ENCODE measurements at regions not wholly inside any gene's neighbourhood (a gene's known extent, or its start where the extent isn't known, plus 50 kb on each side); places are given as distances from the start of the nearest gene placed in this dataset.

GRCh38 chr13:75124415-75124814, 357.6 kb downstream of the TBC1D4 start:
- DNase-seq, result no peak

DNA sequence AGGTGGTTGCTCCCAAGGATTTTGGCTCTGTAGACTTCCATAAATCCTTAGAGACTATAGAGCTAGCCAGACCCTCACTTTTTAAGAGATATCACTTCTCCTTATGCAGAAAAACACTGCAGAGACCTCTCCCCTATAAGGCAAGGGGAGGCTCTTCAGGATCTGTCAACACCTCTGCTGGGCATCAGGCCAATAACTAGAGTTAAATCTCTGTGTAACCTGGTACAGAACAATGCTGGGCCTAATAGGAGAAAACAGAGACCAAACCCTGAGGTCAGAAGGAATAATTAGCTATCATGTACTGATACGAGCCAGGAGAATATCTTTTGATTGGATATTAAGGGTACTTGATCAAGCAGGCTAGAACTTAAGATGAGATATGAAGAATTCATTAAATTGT, 358.5 kb downstream of the TBC1D4 start:
- DNase-seq, result no peak

DNA sequence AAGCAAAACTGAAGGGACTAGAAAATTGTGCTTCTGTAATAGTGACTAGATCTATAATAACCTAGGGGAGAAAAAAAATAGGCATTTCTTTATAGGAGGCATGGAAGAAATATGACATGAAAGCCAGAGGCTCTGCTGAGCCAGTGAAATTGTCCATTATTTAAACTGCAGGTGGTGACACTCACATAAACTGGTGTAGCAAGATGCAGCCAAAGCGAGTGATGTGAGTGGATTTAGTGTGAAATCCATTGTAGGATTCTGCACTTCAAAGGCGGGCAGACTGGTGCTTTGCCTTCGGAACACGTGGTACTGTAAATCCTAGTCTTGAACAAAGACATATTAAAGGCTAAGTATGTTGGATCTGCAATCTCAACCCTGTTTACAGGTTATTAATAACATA, 361.9 kb downstream of the TBC1D4 start:
- DNase-seq, result no peak

DNA sequence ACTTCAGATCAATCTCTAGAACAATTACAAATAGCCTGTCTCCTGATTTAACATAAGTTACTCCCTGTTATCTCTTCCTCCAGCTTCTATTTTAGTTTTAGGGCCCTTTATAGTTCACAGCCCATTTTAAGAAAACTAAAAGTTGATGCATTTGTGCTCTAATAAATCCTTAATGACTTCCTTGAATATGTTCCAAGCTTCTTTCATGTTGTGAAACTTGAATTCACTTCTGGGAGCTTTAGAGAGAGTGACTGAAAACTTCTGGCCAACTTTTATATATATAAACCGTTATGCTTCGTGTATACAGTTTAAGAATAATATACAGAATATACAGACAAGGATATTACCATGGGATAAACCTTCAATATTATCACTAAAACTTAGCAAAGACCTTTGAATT, 366.8 kb downstream of the TBC1D4 start:
- no peak for DNase-seq

DNA sequence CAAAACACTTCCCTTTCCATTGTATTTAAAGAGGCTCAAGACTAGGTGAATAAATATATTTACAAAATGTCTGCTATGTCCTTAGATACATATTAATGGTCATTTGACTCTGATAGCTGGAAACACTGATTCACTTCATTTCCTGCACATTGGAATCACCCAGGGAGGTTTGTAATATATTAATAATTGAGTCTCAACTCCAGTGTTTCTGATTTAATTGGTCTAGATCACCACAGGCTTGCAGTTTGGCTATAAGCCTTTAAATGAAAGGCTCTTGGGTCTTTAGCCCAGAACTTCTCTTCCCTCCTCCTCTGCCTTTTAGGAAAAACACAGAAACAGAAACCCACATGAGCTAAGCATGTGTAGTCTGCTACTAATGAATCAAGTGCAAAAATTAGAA, 378.0 kb downstream of the TBC1D4 start:
- DNase-seq, result no peak

DNA sequence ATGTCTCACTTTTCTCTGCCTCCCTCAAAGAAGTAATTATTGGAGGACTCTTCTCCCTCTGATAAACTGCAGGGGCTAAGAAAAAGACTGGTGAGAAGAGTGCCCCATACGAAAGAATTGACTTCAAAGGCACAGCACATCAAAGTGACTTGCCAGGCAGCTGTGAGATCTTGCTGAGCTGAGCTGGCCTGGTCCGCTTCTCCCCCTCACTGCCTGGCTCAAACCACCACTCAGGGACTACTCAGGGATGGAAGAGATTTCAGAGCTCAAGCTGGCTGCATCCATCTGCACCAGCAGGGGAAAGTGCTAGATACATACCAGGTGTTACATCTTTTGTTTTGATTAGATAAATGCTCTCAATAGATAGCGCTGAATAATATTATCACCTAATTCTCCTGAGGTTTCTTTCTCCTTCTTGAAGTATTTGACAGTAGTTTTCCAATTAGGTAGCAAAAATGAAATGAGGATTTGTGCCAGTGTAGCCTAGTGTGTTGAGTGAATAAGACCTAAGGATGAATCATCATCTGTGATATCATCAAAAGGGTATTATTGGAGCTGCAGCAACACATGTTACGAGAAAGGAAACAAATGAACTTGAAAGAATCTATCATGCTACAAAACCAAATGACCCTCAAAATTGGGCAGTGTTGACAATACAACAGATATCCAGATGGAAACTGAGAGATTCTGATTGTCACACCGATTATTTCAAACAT, 379.8 kb downstream of the TBC1D4 start:
- no peak for DNase-seq

DNA sequence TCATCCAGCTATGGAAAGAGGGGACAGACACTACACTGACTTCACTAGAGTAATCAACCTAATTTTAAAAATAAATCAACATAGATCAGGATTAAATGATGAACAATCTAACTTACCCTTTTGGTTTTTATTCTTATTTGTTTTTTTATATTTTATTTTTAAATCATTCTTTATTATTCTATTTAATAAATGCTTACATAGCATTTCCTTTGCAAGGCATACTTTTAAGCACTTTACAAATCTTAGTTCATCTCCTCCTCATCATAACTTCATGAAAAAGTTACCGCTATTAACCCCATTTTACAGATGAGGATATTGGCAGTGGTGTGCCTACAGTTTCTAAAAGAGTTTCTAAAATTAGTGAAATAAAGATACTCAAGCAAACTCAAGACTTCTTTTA, 380.6 kb downstream of the TBC1D4 start:
- no peak for DNase-seq

GRCh38 chr13:75092143-75092542, 389.8 kb downstream of the TBC1D4 start:
- DNase-seq, result no peak

DNA sequence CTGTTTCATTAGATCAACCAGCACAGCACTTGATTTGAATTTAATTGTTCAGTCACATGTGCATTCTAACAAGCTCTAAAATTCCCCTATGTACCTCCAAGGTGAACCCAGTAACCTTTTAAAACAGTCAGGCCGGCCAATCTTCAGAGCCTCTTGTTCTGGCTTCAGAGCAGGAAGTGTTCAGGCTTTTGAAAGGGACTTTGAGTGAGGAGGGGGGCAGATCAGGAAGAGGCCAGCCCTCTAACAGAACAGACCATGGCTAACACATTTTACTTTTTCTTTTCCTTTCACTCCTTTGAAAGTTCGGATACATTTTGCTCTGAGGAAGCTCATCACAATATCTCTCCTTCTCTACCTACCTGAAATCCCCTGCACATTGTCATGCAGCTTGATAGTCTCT, 390.3 kb downstream of the TBC1D4 start:
- no peak for DNase-seq

DNA sequence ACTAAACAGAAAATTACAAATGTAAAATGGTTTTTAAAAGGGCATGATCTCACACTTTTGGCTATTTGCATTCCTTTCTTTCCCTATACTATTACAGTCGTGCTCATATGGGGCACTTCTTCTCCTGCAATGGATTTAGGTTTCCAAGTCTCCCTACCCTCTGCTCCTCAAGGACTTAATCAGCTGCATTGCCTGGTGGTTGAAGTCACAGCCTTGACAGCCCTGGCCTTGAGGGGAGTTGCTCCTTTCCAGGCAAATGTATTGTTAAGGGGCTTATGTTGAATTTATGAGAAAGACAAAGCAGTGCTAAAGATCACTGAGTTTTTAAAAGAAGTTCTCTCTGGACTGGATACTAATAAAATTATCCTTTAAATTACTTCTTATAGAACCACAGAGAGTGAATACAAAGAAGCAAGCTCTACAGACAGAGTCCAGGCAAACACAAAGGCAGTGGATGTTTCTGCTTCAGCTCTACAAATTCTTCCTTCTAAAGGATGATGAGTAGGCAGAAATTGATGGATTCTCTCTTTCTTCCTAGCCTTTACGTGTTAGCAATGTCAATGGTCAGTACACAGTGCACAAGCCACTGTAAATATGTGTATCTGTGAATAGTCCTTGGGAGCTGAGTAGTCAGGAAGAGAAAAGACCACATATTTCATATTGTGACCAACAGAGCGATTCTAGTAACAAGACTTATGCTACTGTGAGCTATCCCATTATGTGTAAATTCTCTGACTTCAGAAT, 390.9 kb downstream of the TBC1D4 start:
- no peak for DNase-seq

DNA sequence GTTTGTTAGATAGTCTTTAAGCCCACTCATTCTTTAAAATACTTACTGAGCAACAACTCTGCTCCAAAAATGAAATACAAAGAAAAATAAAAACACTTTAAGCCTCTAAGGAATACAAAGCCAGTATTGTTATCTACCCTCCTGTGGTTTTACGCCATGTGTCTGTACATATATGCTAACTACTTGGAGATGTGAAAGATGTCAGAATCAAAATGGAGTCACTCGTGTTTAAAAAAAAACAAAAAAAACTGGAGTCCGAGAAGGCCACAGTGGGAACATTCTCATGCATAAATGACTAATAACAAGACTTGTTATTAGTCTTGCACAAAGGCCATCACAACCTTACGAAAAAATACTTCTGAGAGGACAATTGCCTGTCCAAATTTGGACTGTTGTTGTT, 393.1 kb downstream of the TBC1D4 start:
- DNase-seq, result no peak

GRCh38 chr13:75079226-75079625, 402.7 kb downstream of the TBC1D4 start:
- DNase-seq, result no peak

GRCh38 chr13:75076476-75076875, 405.5 kb downstream of the TBC1D4 start:
- DNase-seq, result no peak

DNA sequence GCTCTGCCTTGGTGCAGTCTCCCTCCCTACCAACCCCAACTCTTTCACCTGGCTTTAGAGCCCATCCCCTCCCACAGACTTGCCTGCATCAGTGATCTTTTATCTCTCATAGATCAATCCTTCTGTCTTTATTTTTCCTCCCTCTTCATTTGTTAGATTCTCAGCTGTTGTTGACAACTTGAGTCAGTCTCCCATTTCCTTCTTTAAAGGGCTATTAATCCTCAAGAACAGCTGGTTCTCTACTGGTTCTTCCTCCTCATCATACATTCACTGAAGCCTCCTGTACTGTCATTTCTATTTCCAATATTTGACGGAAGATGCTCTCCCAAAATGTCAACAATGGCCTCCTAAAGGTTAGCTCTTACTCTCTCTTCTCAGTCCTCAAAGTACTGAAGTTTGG, 408.2 kb downstream of the TBC1D4 start:
- no peak for DNase-seq

DNA sequence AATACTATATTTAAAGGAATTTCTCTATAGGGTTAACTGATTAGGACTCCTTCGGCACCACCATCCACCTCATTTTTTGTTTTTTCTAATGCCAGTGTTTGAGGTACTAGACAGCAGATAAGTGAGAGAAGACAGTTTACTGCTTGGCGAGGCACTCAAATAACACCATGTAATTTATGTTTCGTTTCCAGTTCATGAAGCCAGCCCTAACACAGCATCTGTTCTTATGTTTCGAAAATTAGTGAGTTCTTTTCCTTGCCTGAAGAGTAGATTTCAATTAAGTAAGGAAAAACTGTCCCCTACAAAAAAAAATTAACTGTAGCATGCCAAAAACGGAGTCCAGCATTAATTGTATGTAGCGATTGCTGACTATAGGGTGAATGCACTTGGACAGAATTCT, 409.1 kb downstream of the TBC1D4 start:
- DNase-seq, result no peak

DNA sequence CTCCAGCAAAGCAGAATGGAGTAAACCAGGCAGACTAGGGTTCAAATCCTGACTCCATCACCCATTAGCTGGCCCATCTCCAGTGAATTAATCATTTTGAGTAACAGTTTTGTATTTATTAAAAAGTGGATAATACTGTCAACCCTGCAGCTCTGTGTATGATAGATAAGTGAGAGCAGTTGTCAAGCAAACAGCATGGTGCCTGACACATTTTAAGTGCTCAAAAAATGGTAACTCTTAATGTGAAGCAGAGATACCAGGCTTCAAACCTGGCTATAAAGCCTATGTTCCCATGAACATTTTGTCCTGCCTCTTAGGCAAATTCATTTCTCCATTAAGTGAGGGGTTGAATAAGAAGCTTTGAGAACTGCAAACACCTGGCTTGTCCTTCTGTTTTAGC, 409.6 kb downstream of the TBC1D4 start:
- no peak for DNase-seq

GRCh38 chr13:75071796-75072195, 410.2 kb downstream of the TBC1D4 start:
- no peak for DNase-seq

- DNase-seq, result no peak
These were observed 410.6 kb downstream of the TBC1D4 start for GRCh38 chr13:75071395-75071794.

DNA sequence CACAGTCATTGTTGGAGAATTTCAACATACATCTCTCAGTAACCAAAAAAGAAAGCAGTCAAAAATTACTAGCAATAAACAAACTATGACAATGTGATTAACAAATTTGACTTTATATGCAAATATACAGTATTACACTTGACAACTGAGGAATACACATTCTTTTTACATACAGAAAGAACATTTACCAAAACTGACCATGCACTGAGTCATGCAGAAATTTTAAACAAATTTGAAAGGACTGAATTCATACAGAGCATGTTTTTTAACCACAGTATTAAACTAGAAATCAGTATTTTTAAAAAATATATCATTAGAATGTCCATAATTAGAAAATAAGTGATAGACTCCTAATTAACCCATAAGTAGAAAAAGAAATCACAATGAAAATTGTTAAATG, 420.1 kb downstream of the TBC1D4 start:
- DNase-seq, result no peak

- no peak for DNase-seq
These were observed 426.7 kb downstream of the TBC1D4 start for GRCh38 chr13:75055296-75055695.

DNA sequence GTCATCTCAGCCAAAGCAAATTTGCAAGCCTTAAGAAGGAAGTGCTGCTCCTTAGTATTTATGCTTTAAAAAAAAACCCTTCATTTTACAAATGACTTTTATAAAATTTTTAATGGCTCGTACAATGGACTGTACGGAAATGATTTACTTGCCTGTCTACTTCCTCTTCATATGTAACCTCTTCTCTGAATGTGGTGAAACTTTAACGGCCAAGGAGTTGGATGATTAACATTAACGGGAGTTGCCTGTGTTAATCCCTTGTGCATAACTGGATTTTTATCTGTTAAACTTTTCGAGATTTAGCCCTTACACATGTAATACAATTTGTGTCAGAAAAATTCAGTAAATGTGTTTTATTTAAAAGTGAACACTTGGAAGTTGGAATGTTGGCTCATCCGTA, 429.4 kb downstream of the TBC1D4 start:
- no peak for DNase-seq

- no peak for DNase-seq
These were observed 431.4 kb downstream of the TBC1D4 start for GRCh38 chr13:75050419-75051046.

DNA sequence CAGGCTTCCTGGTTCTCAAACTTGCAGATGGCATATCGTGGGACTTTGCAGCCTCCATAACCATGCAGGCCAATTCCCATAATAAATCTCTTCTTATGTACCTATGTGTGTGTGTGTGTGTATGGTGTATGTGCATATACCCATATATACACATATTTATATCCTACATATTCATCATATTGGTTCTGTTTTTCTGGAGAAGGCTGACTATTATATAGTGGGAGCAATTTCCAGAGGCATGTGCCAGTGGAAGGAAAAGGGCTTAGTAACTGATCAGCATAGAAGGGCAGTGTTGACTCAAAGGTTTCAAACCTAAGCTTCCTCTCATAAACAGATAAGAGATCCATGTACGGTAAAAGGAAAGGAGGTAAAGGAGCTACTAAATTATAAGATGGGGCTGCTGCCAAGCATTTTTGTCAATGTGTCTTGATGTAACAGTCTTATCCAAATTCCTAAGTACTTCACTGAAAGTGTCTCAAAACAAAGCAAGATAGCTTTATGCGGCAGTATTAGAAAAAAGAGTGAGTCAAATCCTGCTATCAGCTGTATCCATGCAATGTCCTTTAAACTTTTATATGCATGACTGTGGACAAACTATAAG, 432.1 kb downstream of the TBC1D4 start:
- DNase-seq, result no peak

GRCh38 chr13:75042807-75043206, 439.2 kb downstream of the TBC1D4 start:
- DNase-seq, result no peak
